ENCODE measurements at regions not wholly inside any gene's neighbourhood (a gene's known extent, or its start where the extent isn't known, plus 50 kb on each side); places are given as distances from the start of the nearest gene placed in this dataset.

DNA sequence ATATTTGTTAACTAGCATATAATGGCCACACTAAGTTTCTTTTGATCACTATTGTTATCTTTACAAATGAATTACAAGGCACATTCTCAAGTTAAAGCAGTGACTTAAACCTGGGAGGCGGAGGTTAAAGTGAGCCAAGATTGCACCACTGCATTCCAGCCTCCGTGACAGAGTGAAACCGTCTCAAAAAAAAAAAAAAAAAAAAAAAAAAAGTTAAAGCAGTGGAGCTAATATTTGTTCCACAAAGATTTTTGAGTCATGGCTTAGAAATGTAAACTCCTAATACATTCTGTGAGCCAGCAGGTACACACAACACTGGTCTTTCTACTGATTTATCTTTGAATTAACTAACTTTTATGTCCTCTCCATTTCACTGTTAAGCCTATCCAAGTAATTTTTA, 221.7 kb upstream of the HTR1E start:
- BruUV-seq (replicated peaks), result no TSS peak
- Histone ChIP-seq H3K4me1 (ENCODE audit: insufficient read depth, low read length) (no peaks in the 10 kb centered on the region), H3K36me3 (replicated peaks in 1 of 2; ENCODE audit: control insufficient read depth in 1 of 2, insufficient read depth in 2 of 2, low read length in 2 of 2) (no peaks in the 10 kb centered on the region), H3K9ac (ENCODE audit: insufficient read depth, low read depth, low read length) (no peak overlapping the region), H3K9me3 (ENCODE audit: low read length) (no peaks in the 10 kb centered on the region), H3K79me2 (ENCODE audit: insufficient read depth, low read length) (no peaks in the 10 kb centered on the region), H3K4me2 (ENCODE audit: low read depth, low read length) (no peak overlapping the region), H3K4me3 (replicated peaks in 1 of 3; ENCODE audit: insufficient read depth in 1 of 3, low read depth in 2 of 3, low read length in 3 of 3) (no peak overlapping the region), H3K27me3 (ENCODE audit: control insufficient read depth in 1 of 2, insufficient read depth in 2 of 2, low read length in 2 of 2) (no peaks in the 10 kb centered on the region), H3K27ac (ENCODE audit: extremely low read length, insufficient read depth, low read length) (no peak overlapping the region), H4K20me1 (ENCODE audit: insufficient read depth, low read length) (no peaks in the 10 kb centered on the region), H2AFZ (ENCODE audit: low read length) (no peak overlapping the region)
- FAIRE-seq (no peak), ATAC-seq (no peak), DNase-seq (ENCODE audit: low spot score) (no peak)
- CTCF ChIA-PET (ENCODE audit: low intra/inter-chr PET ratio, low total read pairs), result no interaction called here
- in situ Hi-C loops (cut with HindIII; ENCODE audit: extremely low pct_ligation_motif_present, low pct_unique_long_range_greater_than_20kb) (no loop called here), intact Hi-C loops (cut with micrococcal nuclease; ENCODE audit: unreplicated experiment) (no loop called here)
- TF ChIP-seq CEBPG (CRISPR knock-in tag; IDR thresholded peaks at IDR 0.05), result no peak
- TF ChIP-seq ONECUT2 (CRISPR knock-in tag; IDR thresholded peaks at IDR 0.05), result no peak
- TF ChIP-seq, protein P1, sequence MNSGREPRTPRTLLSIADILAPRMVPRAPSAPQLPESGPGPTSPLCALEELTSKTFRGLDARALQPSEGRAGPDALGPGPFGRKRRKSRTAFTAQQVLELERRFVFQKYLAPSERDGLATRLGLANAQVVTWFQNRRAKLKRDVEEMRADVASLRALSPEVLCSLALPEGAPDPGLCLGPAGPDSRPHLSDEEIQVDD (CRISPR knock-in tag; IDR thresholded peaks at IDR 0.05; ENCODE audit: borderline replicate concordance), result no peak
- TF ChIP-seq ZFAT (CRISPR knock-in tag; conservative IDR thresholded peaks at IDR 0.05), result no peak
- TF ChIP-seq, protein P2, sequence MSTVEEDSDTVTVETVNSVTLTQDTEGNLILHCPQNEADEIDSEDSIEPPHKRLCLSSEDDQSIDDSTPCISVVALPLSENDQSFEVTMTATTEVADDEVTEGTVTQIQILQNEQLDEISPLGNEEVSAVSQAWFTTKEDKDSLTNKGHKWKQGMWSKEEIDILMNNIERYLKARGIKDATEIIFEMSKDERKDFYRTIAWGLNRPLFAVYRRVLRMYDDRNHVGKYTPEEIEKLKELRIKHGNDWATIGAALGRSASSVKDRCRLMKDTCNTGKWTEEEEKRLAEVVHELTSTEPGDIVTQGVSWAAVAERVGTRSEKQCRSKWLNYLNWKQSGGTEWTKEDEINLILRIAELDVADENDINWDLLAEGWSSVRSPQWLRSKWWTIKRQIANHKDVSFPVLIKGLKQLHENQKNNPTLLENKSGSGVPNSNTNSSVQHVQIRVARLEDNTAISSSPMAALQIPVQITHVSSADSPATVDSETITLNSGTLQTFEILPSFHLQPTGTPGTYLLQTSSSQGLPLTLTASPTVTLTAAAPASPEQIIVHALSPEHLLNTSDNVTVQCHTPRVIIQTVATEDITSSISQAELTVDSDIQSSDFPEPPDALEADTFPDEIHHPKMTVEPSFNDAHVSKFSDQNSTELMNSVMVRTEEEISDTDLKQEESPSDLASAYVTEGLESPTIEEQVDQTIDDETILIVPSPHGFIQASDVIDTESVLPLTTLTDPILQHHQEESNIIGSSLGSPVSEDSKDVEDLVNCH (CRISPR knock-in tag; IDR thresholded peaks at IDR 0.05), result no peak
- TF ChIP-seq, protein P3, sequence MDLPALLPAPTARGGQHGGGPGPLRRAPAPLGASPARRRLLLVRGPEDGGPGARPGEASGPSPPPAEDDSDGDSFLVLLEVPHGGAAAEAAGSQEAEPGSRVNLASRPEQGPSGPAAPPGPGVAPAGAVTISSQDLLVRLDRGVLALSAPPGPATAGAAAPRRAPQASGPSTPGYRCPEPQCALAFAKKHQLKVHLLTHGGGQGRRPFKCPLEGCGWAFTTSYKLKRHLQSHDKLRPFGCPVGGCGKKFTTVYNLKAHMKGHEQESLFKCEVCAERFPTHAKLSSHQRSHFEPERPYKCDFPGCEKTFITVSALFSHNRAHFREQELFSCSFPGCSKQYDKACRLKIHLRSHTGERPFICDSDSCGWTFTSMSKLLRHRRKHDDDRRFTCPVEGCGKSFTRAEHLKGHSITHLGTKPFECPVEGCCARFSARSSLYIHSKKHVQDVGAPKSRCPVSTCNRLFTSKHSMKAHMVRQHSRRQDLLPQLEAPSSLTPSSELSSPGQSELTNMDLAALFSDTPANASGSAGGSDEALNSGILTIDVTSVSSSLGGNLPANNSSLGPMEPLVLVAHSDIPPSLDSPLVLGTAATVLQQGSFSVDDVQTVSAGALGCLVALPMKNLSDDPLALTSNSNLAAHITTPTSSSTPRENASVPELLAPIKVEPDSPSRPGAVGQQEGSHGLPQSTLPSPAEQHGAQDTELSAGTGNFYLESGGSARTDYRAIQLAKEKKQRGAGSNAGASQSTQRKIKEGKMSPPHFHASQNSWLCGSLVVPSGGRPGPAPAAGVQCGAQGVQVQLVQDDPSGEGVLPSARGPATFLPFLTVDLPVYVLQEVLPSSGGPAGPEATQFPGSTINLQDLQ (CRISPR knock-in tag; IDR thresholded peaks at IDR 0.05), result no peak
- TF ChIP-seq, protein P4, sequence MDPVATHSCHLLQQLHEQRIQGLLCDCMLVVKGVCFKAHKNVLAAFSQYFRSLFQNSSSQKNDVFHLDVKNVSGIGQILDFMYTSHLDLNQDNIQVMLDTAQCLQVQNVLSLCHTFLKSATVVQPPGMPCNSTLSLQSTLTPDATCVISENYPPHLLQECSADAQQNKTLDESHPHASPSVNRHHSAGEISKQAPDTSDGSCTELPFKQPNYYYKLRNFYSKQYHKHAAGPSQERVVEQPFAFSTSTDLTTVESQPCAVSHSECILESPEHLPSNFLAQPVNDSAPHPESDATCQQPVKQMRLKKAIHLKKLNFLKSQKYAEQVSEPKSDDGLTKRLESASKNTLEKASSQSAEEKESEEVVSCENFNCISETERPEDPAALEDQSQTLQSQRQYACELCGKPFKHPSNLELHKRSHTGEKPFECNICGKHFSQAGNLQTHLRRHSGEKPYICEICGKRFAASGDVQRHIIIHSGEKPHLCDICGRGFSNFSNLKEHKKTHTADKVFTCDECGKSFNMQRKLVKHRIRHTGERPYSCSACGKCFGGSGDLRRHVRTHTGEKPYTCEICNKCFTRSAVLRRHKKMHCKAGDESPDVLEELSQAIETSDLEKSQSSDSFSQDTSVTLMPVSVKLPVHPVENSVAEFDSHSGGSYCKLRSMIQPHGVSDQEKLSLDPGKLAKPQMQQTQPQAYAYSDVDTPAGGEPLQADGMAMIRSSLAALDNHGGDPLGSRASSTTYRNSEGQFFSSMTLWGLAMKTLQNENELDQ (CRISPR knock-in tag; IDR thresholded peaks at IDR 0.05; ENCODE audit: borderline replicate concordance), result no peak
- TF ChIP-seq ZFY (CRISPR knock-in tag; IDR thresholded peaks at IDR 0.05), result no peak
- no peak for TF ChIP-seq ZNF451 (CRISPR knock-in tag; IDR thresholded peaks at IDR 0.05)
- TF ChIP-seq SNAI1 (CRISPR knock-in tag; IDR thresholded peaks at IDR 0.05; ENCODE audit: borderline replicate concordance), result no peak
- TF ChIP-seq SALL2 (CRISPR knock-in tag; IDR thresholded peaks at IDR 0.05), result no peak
- POLR2A ChIA-PET, result no interaction called here
- WGBS (ENCODE audit: low lambda C conversion rate), result 3% methylated on average over 3 of the region's 3 CpGs
